GM12878 (cell line): ENCODE measurements at regions not wholly inside any gene's neighbourhood (a gene's known extent, or its start where the extent isn't known, plus 50 kb on each side); places are given as distances from the start of the nearest gene placed in this dataset.

Experiments used
- CREB1 ChIP-seq: IDR thresholded peaks from 2 replicates; pipeline ENCODE4 v1.6.1; 2012; ENCODE audit warnings: low read depth, mild to moderate bottlenecking, inconsistent platforms
- EP300 ChIP-seq, 2 experiments: fragments of 150-350 bp in 1 of 2; IDR thresholded peaks; 2 replicates each; pipeline ENCODE4 v1.6.1; 2011 to 2012; ENCODE audit warnings: low read depth in 2 of 2, low read length in 2 of 2, borderline replicate concordance in 1 of 2, improper control_type of control experiment in 1 of 2, inconsistent platforms in 1 of 2; ENCODE audit not compliant: control insufficient read depth in 1 of 2
- HDGF ChIP-seq: fragments of 450-650 bp; IDR thresholded peaks from 2 replicates; pipeline ENCODE4 v1.6.1; 2016; ENCODE audit warnings: antibody characterized with exemption
- MYB ChIP-seq: fragments of 150-350 bp; IDR thresholded peaks from 2 replicates; pipeline ENCODE4 v1.6.1; 2014; ENCODE audit warnings: mild to moderate bottlenecking, low read depth, low read length, borderline replicate concordance
- POU2F2 ChIP-seq: IDR thresholded peaks from 3 replicates; pipeline ENCODE4 v1.6.1; 2011; ENCODE audit warnings: low read depth, mild to moderate bottlenecking, low read length, borderline replicate concordance
- RAD21 ChIP-seq: IDR thresholded peaks from 2 replicates; pipeline ENCODE4 v1.6.1; 2011; ENCODE audit warnings: mild to moderate bottlenecking, low read depth, low read length, moderate library complexity; ENCODE audit not compliant: insufficient read depth
- SMC3 ChIP-seq: IDR thresholded peaks from 2 replicates; pipeline ENCODE4 v1.6.1; 2011; ENCODE audit warnings: low read length, improper control_type of control experiment, borderline replicate concordance
- SUZ12 ChIP-seq: fragments of 200-600 bp; sonication (generic); IDR thresholded peaks from one replicate; pipeline ENCODE4 v1.6.1; 2018; ENCODE audit warnings: antibody characterized with exemption, mild to moderate bottlenecking; ENCODE audit not compliant: unreplicated experiment
- TAF1 ChIP-seq: IDR thresholded peaks from 2 replicates; pipeline ENCODE4 v1.6.1; 2011; ENCODE audit warnings: mild to moderate bottlenecking, low read depth, low read length, borderline replicate concordance
- ZNF274 ChIP-seq: IDR thresholded peaks from one replicate; pipeline ENCODE4 v1.8.0; 2011; ENCODE audit not compliant: insufficient read length, insufficient read depth
- TF ChIP-seq, protein P1 (sequence below), 3 experiments: IDR thresholded peaks in 2 of 3; conservative IDR thresholded peaks in 1 of 3; 2 replicates each; pipeline ENCODE4 v1.5.1; 2011; ENCODE audit warnings: low read depth in 3 of 3, low read length in 3 of 3, mild to moderate bottlenecking in 3 of 3, control low read depth in 2 of 3, moderate library complexity in 2 of 3, inconsistent platforms in 1 of 3, mixed read lengths in 1 of 3; ENCODE audit not compliant: control insufficient read depth in 2 of 3, insufficient read depth in 1 of 3; ENCODE audit errors: extremely low read depth in 1 of 3
- TF ChIP-seq, protein P2 (sequence below): IDR thresholded peaks from 2 replicates; pipeline ENCODE4 v1.6.1; 2011; ENCODE audit warnings: low read depth, mild to moderate bottlenecking, low read length, moderate library complexity, borderline replicate concordance; ENCODE audit errors: extremely low read depth

DNA sequence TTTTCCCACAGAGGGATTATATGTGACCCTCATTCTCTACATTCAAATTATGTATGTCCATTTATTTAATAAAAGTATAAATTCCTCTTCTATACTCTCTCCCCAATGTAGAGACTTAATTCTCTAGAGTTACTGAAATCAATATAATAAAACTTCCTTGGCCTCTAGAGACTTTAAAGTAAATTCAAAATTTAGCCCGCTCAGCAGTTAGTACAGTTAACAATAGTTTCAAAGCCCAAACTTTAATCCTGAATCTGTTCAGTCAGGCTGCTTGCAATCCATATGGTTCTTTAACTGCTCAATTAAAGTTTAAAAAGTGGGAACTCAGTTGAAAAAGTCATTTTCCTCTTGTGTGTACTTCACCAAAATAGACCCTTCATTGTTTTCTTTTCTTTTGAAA, 2558.4 kb downstream of the ARAP2 start:
- no peak for TF ChIP-seq EP300 (IDR thresholded peaks at IDR 0.05; ENCODE audit: borderline replicate concordance in 1 of 2, control insufficient read depth in 1 of 2, low read depth in 2 of 2, low read length in 2 of 2)
- TF ChIP-seq HDGF, result no peak
- TF ChIP-seq POU2F2, result no peak
- no peak for TF ChIP-seq ZNF274
- TF ChIP-seq, protein P1, sequence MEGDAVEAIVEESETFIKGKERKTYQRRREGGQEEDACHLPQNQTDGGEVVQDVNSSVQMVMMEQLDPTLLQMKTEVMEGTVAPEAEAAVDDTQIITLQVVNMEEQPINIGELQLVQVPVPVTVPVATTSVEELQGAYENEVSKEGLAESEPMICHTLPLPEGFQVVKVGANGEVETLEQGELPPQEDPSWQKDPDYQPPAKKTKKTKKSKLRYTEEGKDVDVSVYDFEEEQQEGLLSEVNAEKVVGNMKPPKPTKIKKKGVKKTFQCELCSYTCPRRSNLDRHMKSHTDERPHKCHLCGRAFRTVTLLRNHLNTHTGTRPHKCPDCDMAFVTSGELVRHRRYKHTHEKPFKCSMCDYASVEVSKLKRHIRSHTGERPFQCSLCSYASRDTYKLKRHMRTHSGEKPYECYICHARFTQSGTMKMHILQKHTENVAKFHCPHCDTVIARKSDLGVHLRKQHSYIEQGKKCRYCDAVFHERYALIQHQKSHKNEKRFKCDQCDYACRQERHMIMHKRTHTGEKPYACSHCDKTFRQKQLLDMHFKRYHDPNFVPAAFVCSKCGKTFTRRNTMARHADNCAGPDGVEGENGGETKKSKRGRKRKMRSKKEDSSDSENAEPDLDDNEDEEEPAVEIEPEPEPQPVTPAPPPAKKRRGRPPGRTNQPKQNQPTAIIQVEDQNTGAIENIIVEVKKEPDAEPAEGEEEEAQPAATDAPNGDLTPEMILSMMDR (IDR thresholded peaks at IDR 0.05 in 2 of 3, conservative IDR thresholded peaks at IDR 0.05 in 1 of 3; ENCODE audit: control insufficient read depth in 2 of 3, extremely low read depth in 1 of 3, insufficient read depth in 1 of 3, low read depth in 3 of 3, low read length in 3 of 3), result no peak
- TF ChIP-seq CREB1, result no peak
- TF ChIP-seq, protein P2, sequence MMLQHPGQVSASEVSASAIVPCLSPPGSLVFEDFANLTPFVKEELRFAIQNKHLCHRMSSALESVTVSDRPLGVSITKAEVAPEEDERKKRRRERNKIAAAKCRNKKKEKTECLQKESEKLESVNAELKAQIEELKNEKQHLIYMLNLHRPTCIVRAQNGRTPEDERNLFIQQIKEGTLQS, result no peak
- no peak for TF ChIP-seq TAF1
- TF ChIP-seq SMC3, result no peak
- no peak for TF ChIP-seq MYB
- TF ChIP-seq SUZ12, result no peak
- no peak for TF ChIP-seq RAD21
